BJ (cell line): ENCODE measurements at regions not wholly inside any gene's neighbourhood (a gene's known extent, or its start where the extent isn't known, plus 50 kb on each side); places are given as distances from the start of the nearest gene placed in this dataset.

ENCODE experiments used
- CTCF ChIA-PET: fragments of 350-600 bp; formaldehyde crosslinking; extraction: SDS; loops from one replicate; lab custom pipeline; 2021; ENCODE audit warnings: antibody characterized with exemption, inconsistent platforms; lab: Yijun Ruan, JAX
- POLR2A ChIA-PET: fragments of 300-600 bp; sonication (Branson Sonifier 250); formaldehyde crosslinking; extraction: SDS; loops from one replicate; lab custom pipeline; 2021; ENCODE audit warnings: antibody characterized with exemption; lab: Charles Lee
- DNase-seq: peaks from one replicate; pipeline ENCODE4 v3.0.0-alpha.2; 2011; ENCODE audit warnings: low read depth
- H3K27me3 ChIP-seq: 2 replicates; pipeline ENCODE4 v1.6.0; 2011; ENCODE audit warnings: low read length; ENCODE audit not compliant: control insufficient read depth, insufficient read depth
- H3K36me3 ChIP-seq: 2 replicates; pipeline ENCODE4 v1.5.1; 2011; ENCODE audit warnings: low read length; ENCODE audit not compliant: control insufficient read depth, insufficient read depth
- H3K4me3 ChIP-seq: 2 replicates; pipeline ENCODE4 v1.5.1; 2011; ENCODE audit warnings: low read depth, mild to moderate bottlenecking, control low read depth, low read length
- CTCF ChIP-seq: IDR thresholded peaks from 2 replicates; pipeline ENCODE4 v1.5.1; 2011; ENCODE audit warnings: low read depth, mild to moderate bottlenecking, control low read depth, inconsistent platforms, low read length, moderate library complexity; ENCODE audit not compliant: insufficient read depth

DNA sequence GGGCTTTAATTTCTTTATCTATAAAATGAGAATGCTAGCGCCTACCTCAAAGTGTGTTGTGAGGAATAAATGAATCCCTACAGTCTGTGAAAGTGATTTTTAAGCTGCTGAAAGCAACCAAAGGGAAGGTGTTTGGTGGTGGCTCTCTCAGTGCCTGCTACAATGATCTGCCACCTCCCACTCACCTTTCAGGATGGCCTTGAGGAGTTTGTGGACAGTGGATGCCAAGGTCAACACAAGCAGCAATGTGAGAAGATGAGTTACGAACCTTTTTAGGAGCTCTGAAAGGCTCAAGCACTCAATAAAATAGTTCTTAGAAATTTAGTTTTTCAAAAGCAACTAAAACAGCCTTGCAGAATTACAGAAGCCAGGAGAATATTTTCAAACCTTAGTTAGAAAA, 176.6 kb upstream of the DPT start:
- TF ChIP-seq CTCF: no peak
- ChIA-PET CTCF (no interaction called here), POLR2A (no interaction called here)
- Histone ChIP-seq H3K27me3 (no peaks in the 10 kb centered on the region), H3K36me3 (no peaks in the 10 kb centered on the region), H3K4me3 (no peak overlapping the region)
- DNase-seq: no peak

DNA sequence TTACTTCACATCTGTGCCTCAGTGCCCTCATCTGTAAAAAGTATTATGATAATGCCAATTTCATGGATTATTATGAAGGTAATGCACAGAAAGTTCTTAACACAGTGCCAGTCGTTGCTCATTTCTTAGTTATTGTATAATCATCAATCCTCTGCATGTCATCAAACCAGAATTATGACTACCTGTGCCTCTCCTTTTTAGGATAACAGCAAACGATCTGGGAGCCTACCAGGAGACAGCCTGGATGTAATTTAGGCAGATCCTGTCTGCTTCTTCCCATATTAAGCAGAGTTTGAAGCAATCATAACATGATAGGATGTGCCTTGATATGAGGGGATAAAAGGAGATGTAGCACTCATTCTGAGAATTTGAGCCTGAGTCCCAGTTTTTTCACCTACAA, 177.4 kb upstream of the DPT start:
- ChIA-PET POLR2A (no interaction called here), CTCF (no interaction called here)
- no peak for TF ChIP-seq CTCF
- Histone ChIP-seq H3K4me3 (no peak overlapping the region), H3K36me3 (no peaks in the 10 kb centered on the region), H3K27me3 (no peaks in the 10 kb centered on the region)
- no peak for DNase-seq

DNA sequence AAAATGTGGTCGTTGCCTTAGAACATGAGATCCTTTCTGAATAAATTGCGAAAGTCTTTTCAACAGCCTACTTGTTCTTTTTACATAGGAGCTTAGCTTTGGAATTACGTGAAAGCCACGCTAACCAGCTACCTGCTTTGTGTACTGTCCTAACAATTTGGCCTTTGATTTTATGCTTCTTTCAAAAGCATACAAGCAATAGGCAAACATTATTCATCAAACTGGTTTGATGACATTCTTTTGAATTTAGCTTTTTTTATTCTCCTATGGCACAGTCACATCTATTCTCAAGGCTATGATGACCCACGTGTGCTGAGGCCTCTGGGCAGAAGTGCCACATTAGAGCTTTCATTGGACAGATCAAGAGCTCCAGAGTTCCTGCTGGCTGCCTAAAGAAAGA, 178.0 kb upstream of the DPT start:
- no peak overlapping the region for H3K4me3 ChIP-seq
- no peaks in the 10 kb centered on the region for H3K27me3 ChIP-seq
- no peaks in the 10 kb centered on the region for H3K36me3 ChIP-seq
- no peak for TF ChIP-seq CTCF
- no peak for DNase-seq
- CTCF ChIA-PET: no interaction called here
- POLR2A ChIA-PET: no interaction called here

GRCh38 chr1:168907786-168908348, 178.9 kb upstream of the DPT start:
- CTCF ChIA-PET: interaction anchor here (1.8 kb wide), 1 partner anchor 11 kb away, joined by 4 read pairs; no protein-coding TSS in a partner anchor
- Histone ChIP-seq H3K27me3 (no peaks in the 10 kb centered on the region), H3K36me3 (no peaks in the 10 kb centered on the region), H3K4me3 (no peak overlapping the region)
- DNase-seq: no peak
- POLR2A ChIA-PET: no interaction called here
- no peak for TF ChIP-seq CTCF

DNA sequence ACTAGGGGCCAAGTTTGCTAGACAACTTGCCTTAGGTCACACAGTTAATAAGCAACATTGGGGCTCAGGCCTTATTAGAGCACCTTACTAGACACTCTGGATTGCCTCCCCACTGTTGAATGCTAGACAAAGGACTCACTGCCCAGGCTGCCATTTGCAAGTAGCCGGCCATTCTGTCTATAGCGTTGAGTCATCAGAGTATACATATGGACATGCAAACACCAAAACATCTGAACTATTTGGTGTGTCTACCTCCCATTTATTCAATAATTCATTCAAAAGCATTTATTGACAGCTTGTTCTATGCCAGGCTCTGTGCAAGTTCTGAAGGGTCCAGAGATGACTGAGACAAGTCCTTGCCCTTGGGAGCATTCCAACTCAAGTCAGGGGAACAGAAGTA, 181.4 kb upstream of the DPT start:
- no peak for TF ChIP-seq CTCF
- no peak for DNase-seq
- Histone ChIP-seq H3K36me3 (no peaks in the 10 kb centered on the region), H3K27me3 (no peaks in the 10 kb centered on the region), H3K4me3 (no peak overlapping the region)
- POLR2A ChIA-PET: no interaction called here
- CTCF ChIA-PET: no interaction called here
